H1 (cell line): ENCODE measurements at regions not wholly inside any gene's neighbourhood (a gene's known extent, or its start where the extent isn't known, plus 50 kb on each side); places are given as distances from the start of the nearest gene placed in this dataset.

ENCODE experiments used
- ASH2L ChIP-seq: fragments of 200-600, 300-600 bp; sonication (generic); IDR thresholded peaks from one replicate; pipeline ENCODE4 v1.7.1; 2017; ENCODE audit warnings: low read length
- ATF3 ChIP-seq: IDR thresholded peaks from 2 replicates; pipeline ENCODE4 v1.6.1; 2011; ENCODE audit warnings: low read depth, mild to moderate bottlenecking, low read length; ENCODE audit not compliant: insufficient read depth
- CHD7 ChIP-seq: fragments of 300-600 bp; sonication (generic); IDR thresholded peaks from 2 replicates; pipeline ENCODE4 v1.7.1; 2012; ENCODE audit warnings: low read length, moderate library complexity, mild to moderate bottlenecking, inconsistent platforms; ENCODE audit not compliant: insufficient replicate concordance
- GABPA ChIP-seq: IDR thresholded peaks from 2 replicates; pipeline ENCODE4 v1.6.1; 2011; ENCODE audit warnings: mild to moderate bottlenecking, low read length, moderate library complexity, borderline replicate concordance; ENCODE audit not compliant: insufficient read depth
- GTF2F1 ChIP-seq: IDR thresholded peaks from 2 replicates; pipeline ENCODE4 v1.6.1; 2012; ENCODE audit warnings: low read depth, low read length, improper control_type of control experiment, borderline replicate concordance
- NRF1 ChIP-seq: IDR thresholded peaks from 2 replicates; pipeline ENCODE4 v1.6.1; 2011; ENCODE audit warnings: mild to moderate bottlenecking, low read depth, low read length, improper control_type of control experiment
- SIX5 ChIP-seq: IDR thresholded peaks from 2 replicates; pipeline ENCODE4 v1.6.1; 2011; ENCODE audit warnings: mild to moderate bottlenecking, low read depth, low read length
- SP1 ChIP-seq: IDR thresholded peaks from 2 replicates; pipeline ENCODE4 v1.6.1; 2011; ENCODE audit warnings: low read depth, low read length
- TAF1 ChIP-seq: IDR thresholded peaks from 2 replicates; pipeline ENCODE4 v1.6.1; 2011; ENCODE audit warnings: mild to moderate bottlenecking, low read depth, low read length
- TAF7 ChIP-seq: optimal IDR thresholded peaks from 2 replicates; pipeline ENCODE3; 2011; ENCODE audit warnings: low read depth, mild to moderate bottlenecking, inconsistent platforms, low read length, moderate library complexity, borderline replicate concordance
- TEAD4 ChIP-seq: IDR thresholded peaks from 2 replicates; pipeline ENCODE4 v1.6.1; 2012; ENCODE audit warnings: low read depth, low read length, inconsistent platforms, mixed read lengths

GRCh38 chr3:168951368-168951767 lies 712.1 kb downstream of the MECOM start (continued):
- TF ChIP-seq ATF3 (no peak), NRF1 (no peak), SP1 (no peak), TEAD4 (no peak), GABPA (no peak), SIX5 (no peak), ASH2L (no peak), GTF2F1 (no peak), CHD7 (no peak), TAF7 (no peak), TAF1 (no peak)
